Activated CD4-positive, alpha-beta memory T cell treated with anti-CD3 and anti-CD28 coated beads, Interleukin-2, amount 10 ng/mL, durations not matched to agents 7 days and 5 days (primary cell): ENCODE measurements at regions not wholly inside any gene's neighbourhood (a gene's known extent, or its start where the extent isn't known, plus 50 kb on each side); places are given as distances from the start of the nearest gene placed in this dataset.

Source experiments
- CTCF ChIA-PET: fragments of 350-600 bp; sonication (Branson Sonifier 250); formaldehyde crosslinking; loops from one replicate; lab custom pipeline; 2021; ENCODE audit warnings: antibody characterized with exemption, inconsistent platforms; lab: Charles Lee
- POLR2A ChIA-PET: fragments of 350-600 bp; sonication (Branson Sonifier 250); formaldehyde crosslinking; loops from one replicate; lab custom pipeline; 2021; ENCODE audit warnings: antibody characterized with exemption; lab: Charles Lee
- DNase-seq: peaks from one replicate; pipeline ENCODE4 v3.0.0-alpha.2; 2020
- H3K27ac Mint-ChIP-seq: one replicate; pipeline ENCODE4 v1.8.0; 2021; ENCODE audit warnings: mild to moderate bottlenecking, mixed read lengths
- H3K27me3 Mint-ChIP-seq: one replicate; pipeline ENCODE4 v1.8.0; 2021; ENCODE audit warnings: mixed read lengths
- H3K36me3 Mint-ChIP-seq: one replicate; pipeline ENCODE4 v1.8.0; 2021; ENCODE audit warnings: low read depth, mixed read lengths
- H3K4me1 Mint-ChIP-seq: one replicate; pipeline ENCODE4 v1.8.0; 2021; ENCODE audit warnings: mixed read lengths
- H3K4me3 Mint-ChIP-seq: one replicate; pipeline ENCODE4 v1.8.0; 2021; ENCODE audit warnings: mild to moderate bottlenecking, mixed read lengths
- H3K9me3 Mint-ChIP-seq: one replicate; pipeline ENCODE4 v1.8.0; 2021; ENCODE audit warnings: mixed read lengths

- CTCF ChIA-PET: no interaction called here
- no peak overlapping the region for H3K27ac Mint-ChIP-seq
Measured at GRCh38 chr18:76264876-76265250, 230.2 kb downstream of the ZNF516 start.

GRCh38 chr18:76264198-76264875, 230.7 kb downstream of the ZNF516 start:
- no peaks in the 10 kb centered on the region for H3K27me3 Mint-ChIP-seq
- H3K27ac Mint-ChIP-seq: no peak overlapping the region
- POLR2A ChIA-PET: no interaction called here
- CTCF ChIA-PET: no interaction called here
- no peak for DNase-seq
- H3K9me3 Mint-ChIP-seq: no peaks in the 10 kb centered on the region
- H3K4me3 Mint-ChIP-seq: no peak overlapping the region
- H3K4me1 Mint-ChIP-seq: no peaks in the 10 kb centered on the region
- no peaks in the 10 kb centered on the region for H3K36me3 Mint-ChIP-seq

More at GRCh38 chr18:76264876-76265250, 230.2 kb downstream of the ZNF516 start:
- POLR2A ChIA-PET: no interaction called here
- Mint-ChIP-seq H3K27me3 (no peaks in the 10 kb centered on the region), H3K9me3 (no peaks in the 10 kb centered on the region), H3K36me3 (no peaks in the 10 kb centered on the region), H3K4me1 (no peaks in the 10 kb centered on the region), H3K4me3 (no peak overlapping the region)
- DNase-seq: no peak

GRCh38 chr18:76263046-76264005, 231.7 kb downstream of the ZNF516 start:
- no peak for DNase-seq

GRCh38 chr18:76260941-76261472, 234.0 kb downstream of the ZNF516 start:
- Mint-ChIP-seq H3K27ac (no peak overlapping the region), H3K4me1 (no peaks in the 10 kb centered on the region), H3K27me3 (no peaks in the 10 kb centered on the region), H3K4me3 (no peak overlapping the region), H3K9me3 (no peaks in the 10 kb centered on the region), H3K36me3 (no peaks in the 10 kb centered on the region)
- ChIA-PET CTCF (no interaction called here), POLR2A (no interaction called here)
- no peak for DNase-seq

More at GRCh38 chr18:76263046-76264005, 231.7 kb downstream of the ZNF516 start:
- Mint-ChIP-seq H3K27ac (no peak overlapping the region), H3K27me3 (no peaks in the 10 kb centered on the region), H3K36me3 (no peaks in the 10 kb centered on the region), H3K9me3 (no peaks in the 10 kb centered on the region), H3K4me3 (no peak overlapping the region), H3K4me1 (no peaks in the 10 kb centered on the region)
- POLR2A ChIA-PET: no interaction called here
- CTCF ChIA-PET: no interaction called here

GRCh38 chr18:76259711-76260110, 235.3 kb downstream of the ZNF516 start:
- no peaks in the 10 kb centered on the region for H3K36me3 Mint-ChIP-seq
- no peak for DNase-seq
- no peaks in the 10 kb centered on the region for H3K27me3 Mint-ChIP-seq
- POLR2A ChIA-PET: no interaction called here
- CTCF ChIA-PET: no interaction called here
- no peaks in the 10 kb centered on the region for H3K4me1 Mint-ChIP-seq
- H3K27ac Mint-ChIP-seq: no peak overlapping the region
- H3K4me3 Mint-ChIP-seq: no peak overlapping the region
- H3K9me3 Mint-ChIP-seq: no peaks in the 10 kb centered on the region

GRCh38 chr18:76259096-76259495, 235.9 kb downstream of the ZNF516 start:
- CTCF ChIA-PET: interaction anchor here (1.0 kb wide), 1 partner anchor 139 kb away, joined by 3 read pairs; no protein-coding TSS in a partner anchor

GRCh38 chr18:76258209-76258608, 236.8 kb downstream of the ZNF516 start:
- Mint-ChIP-seq H3K27ac (no peak overlapping the region), H3K4me1 (no peaks in the 10 kb centered on the region), H3K27me3 (no peaks in the 10 kb centered on the region), H3K9me3 (no peaks in the 10 kb centered on the region), H3K36me3 (no peaks in the 10 kb centered on the region), H3K4me3 (no peak overlapping the region)
- ChIA-PET POLR2A (no interaction called here), CTCF (interaction anchor here (1.0 kb wide), 1 partner anchor 140 kb away, joined by 3 read pairs; no protein-coding TSS in a partner anchor)
- no peak for DNase-seq

More at GRCh38 chr18:76259096-76259495, 235.9 kb downstream of the ZNF516 start:
- no peaks in the 10 kb centered on the region for H3K36me3 Mint-ChIP-seq
- H3K4me1 Mint-ChIP-seq: no peaks in the 10 kb centered on the region
- H3K9me3 Mint-ChIP-seq: no peaks in the 10 kb centered on the region
- H3K4me3 Mint-ChIP-seq: no peak overlapping the region
- no peak overlapping the region for H3K27ac Mint-ChIP-seq
- POLR2A ChIA-PET: no interaction called here
- no peaks in the 10 kb centered on the region for H3K27me3 Mint-ChIP-seq
- no peak for DNase-seq

GRCh38 chr18:76255070-76255683, 239.9 kb downstream of the ZNF516 start:
- ChIA-PET POLR2A (no interaction called here), CTCF (no interaction called here)
- no peaks in the 10 kb centered on the region for H3K4me1 Mint-ChIP-seq
- H3K9me3 Mint-ChIP-seq: no peaks in the 10 kb centered on the region
- DNase-seq: no peak
- no peaks in the 10 kb centered on the region for H3K27me3 Mint-ChIP-seq
- H3K27ac Mint-ChIP-seq: no peak overlapping the region
- no peak overlapping the region for H3K4me3 Mint-ChIP-seq
- no peaks in the 10 kb centered on the region for H3K36me3 Mint-ChIP-seq

GRCh38 chr18:76252880-76253279, 242.2 kb downstream of the ZNF516 start:
- no peak for DNase-seq
- H3K27ac Mint-ChIP-seq: no peak overlapping the region
- H3K9me3 Mint-ChIP-seq: no peaks in the 10 kb centered on the region
- no peaks in the 10 kb centered on the region for H3K4me1 Mint-ChIP-seq
- H3K36me3 Mint-ChIP-seq: no peaks in the 10 kb centered on the region
- peaks cover 2% of the 10 kb centered on the region for H3K27me3 Mint-ChIP-seq
- ChIA-PET CTCF (no interaction called here), POLR2A (no interaction called here)
- no peak overlapping the region for H3K4me3 Mint-ChIP-seq

- H3K4me1 Mint-ChIP-seq: no peaks in the 10 kb centered on the region
- ChIA-PET POLR2A (no interaction called here), CTCF (no interaction called here)
Measured at GRCh38 chr18:76252139-76252538, 242.9 kb downstream of the ZNF516 start.

GRCh38 chr18:76251691-76252090, 243.4 kb downstream of the ZNF516 start:
- H3K36me3 Mint-ChIP-seq: no peaks in the 10 kb centered on the region
- H3K9me3 Mint-ChIP-seq: no peaks in the 10 kb centered on the region
- no peak for DNase-seq
- H3K27me3 Mint-ChIP-seq: peaks cover 2% of the 10 kb centered on the region
- no peak overlapping the region for H3K27ac Mint-ChIP-seq
- ChIA-PET POLR2A (no interaction called here), CTCF (no interaction called here)
- no peaks in the 10 kb centered on the region for H3K4me1 Mint-ChIP-seq
- no peak overlapping the region for H3K4me3 Mint-ChIP-seq

More at GRCh38 chr18:76252139-76252538, 242.9 kb downstream of the ZNF516 start:
- Mint-ChIP-seq H3K27me3 (peaks cover 2% of the 10 kb centered on the region), H3K27ac (no peak overlapping the region), H3K9me3 (no peaks in the 10 kb centered on the region), H3K4me3 (no peak overlapping the region), H3K36me3 (no peaks in the 10 kb centered on the region)
- no peak for DNase-seq

- no peak overlapping the region for H3K4me3 Mint-ChIP-seq
- peaks cover 2% of the 10 kb centered on the region for H3K27me3 Mint-ChIP-seq
- no peaks in the 10 kb centered on the region for H3K4me1 Mint-ChIP-seq
- no peaks in the 10 kb centered on the region for H3K36me3 Mint-ChIP-seq
- ChIA-PET CTCF (no interaction called here), POLR2A (no interaction called here)
- no peaks in the 10 kb centered on the region for H3K9me3 Mint-ChIP-seq
- DNase-seq: no peak
- H3K27ac Mint-ChIP-seq: no peak overlapping the region
Measured at GRCh38 chr18:76246590-76246989, 248.5 kb downstream of the ZNF516 start.

GRCh38 chr18:76234676-76235060, 260.4 kb downstream of the ZNF516 start:
- no peaks in the 10 kb centered on the region for H3K27me3 Mint-ChIP-seq
- no peak overlapping the region for H3K4me3 Mint-ChIP-seq
- no peaks in the 10 kb centered on the region for H3K4me1 Mint-ChIP-seq
- H3K9me3 Mint-ChIP-seq: peaks cover 8% of the 10 kb centered on the region
- no peaks in the 10 kb centered on the region for H3K36me3 Mint-ChIP-seq
- ChIA-PET CTCF (no interaction called here), POLR2A (no interaction called here)
- no peak overlapping the region for H3K27ac Mint-ChIP-seq
- no peak for DNase-seq
